ENCODE measurements at regions not wholly inside any gene's neighbourhood (a gene's known extent, or its start where the extent isn't known, plus 50 kb on each side); places are given as distances from the start of the nearest gene placed in this dataset.

GRCh38 chr10:114726820-114727271 lies 68.8 kb upstream of the ABLIM1 start (continued):
- no peak for TF ChIP-seq CTCF (conservative IDR thresholded peaks at IDR 0.05; ENCODE audit: low read depth in 2 of 2)
- TF ChIP-seq POLR2AphosphoS5 (IDR thresholded peaks at IDR 0.05; ENCODE audit: low read depth), result no peak
- no peak for TF ChIP-seq EZH2phosphoT487 (IDR thresholded peaks at IDR 0.05; ENCODE audit: unreplicated experiment)
- no peak for TF ChIP-seq JUNB (IDR thresholded peaks at IDR 0.05; ENCODE audit: unreplicated experiment)
- no peak for TF ChIP-seq REST (IDR thresholded peaks at IDR 0.05; ENCODE audit: unreplicated experiment)
- TF ChIP-seq ZNF114 (CRISPR knock-in tag; IDR thresholded peaks at IDR 0.05), result no peak
- no peak for TF ChIP-seq CREB1 (CRISPR knock-in tag; IDR thresholded peaks at IDR 0.05; ENCODE audit: low read depth)
- TF ChIP-seq ZNF331 (CRISPR knock-in tag; IDR thresholded peaks at IDR 0.05; ENCODE audit: low read depth), result no peak
- no peak for TF ChIP-seq EZH2 (IDR thresholded peaks at IDR 0.05; ENCODE audit: low read depth, unreplicated experiment)
- no peak for TF ChIP-seq STAT1 (IDR thresholded peaks at IDR 0.05; ENCODE audit: unreplicated experiment)
- no peak for TF ChIP-seq ETS1 (IDR thresholded peaks at IDR 0.05)

- no peak overlapping the region for H3K4me3 ChIP-seq
- no peak overlapping the region for H3K4me2 ChIP-seq
- Mint-ChIP-seq H3K4me1 (peaks cover 3% of the 10 kb centered on the region; the same call in 1 of the 3 replicates), H3K27me3 (ENCODE audit: insufficient read depth, low read depth, poor library complexity) (no peaks in the 10 kb centered on the region), H3K36me3 (ENCODE audit: low read depth) (no peaks in the 10 kb centered on the region; the same call in 2 of the 3 replicates), H3K9me3 (peaks cover 3% of the 10 kb centered on the region; the same call in 1 of the 3 replicates), H3K4me3 (no peak overlapping the region), H3K27ac (no peak overlapping the region)
- no peaks in the 10 kb centered on the region for H3K4me1 ChIP-seq (ENCODE audit: insufficient read depth)
- DNase-seq (ENCODE audit: low spot score) (no peak), ATAC-seq (no peak)
- TF ChIP-seq ZNF331 (CRISPR knock-in tag; IDR thresholded peaks at IDR 0.05; ENCODE audit: low read depth) (no peak), REST (IDR thresholded peaks at IDR 0.05; ENCODE audit: unreplicated experiment) (no peak), NANOG (IDR thresholded peaks at IDR 0.05; ENCODE audit: borderline replicate concordance) (no peak)
- no peaks in the 10 kb centered on the region; the same call in 1 of the 2 replicates for H3K9me2 ChIP-seq (ENCODE audit: insufficient read depth)
- H3K27ac ChIP-seq (ENCODE audit: low read depth), result no peak overlapping the region
- H3K36me3 ChIP-seq (ENCODE audit: insufficient read depth), result no peaks in the 10 kb centered on the region
- no peak overlapping the region for H2AFZ ChIP-seq
- H3F3A ChIP-seq (replicated peaks; ENCODE audit: low read depth), result no peaks in the 10 kb centered on the region
- no peaks in the 10 kb centered on the region for H3K27me3 ChIP-seq (ENCODE audit: insufficient read depth)
- no peaks in the 10 kb centered on the region for H3K79me2 ChIP-seq (replicated peaks; ENCODE audit: insufficient read depth)
- H4K20me1 ChIP-seq (replicated peaks; ENCODE audit: insufficient read depth), result no peaks in the 10 kb centered on the region
Observed at GRCh38 chr10:114728325-114728724, 70.2 kb upstream of the ABLIM1 start.
